GM18511 (cell line): ENCODE measurements at regions not wholly inside any gene's neighbourhood (a gene's known extent, or its start where the extent isn't known, plus 50 kb on each side); places are given as distances from the start of the nearest gene placed in this dataset.
"Not testable (repeated sequence)": the region's sequence is repeated elsewhere in the genome, so short reads cannot be mapped to it uniquely, and the experiment has no call there.

Experiments
- ATAC-seq: cut with Tn5 transposase; IDR thresholded peaks from one replicate; pipeline ENCODE4 v1.9.1; 2021; ENCODE audit warnings: mild to moderate bottlenecking, moderate library complexity; ENCODE audit not compliant: unreplicated experiment

- ATAC-seq = no peak
These were observed 79.8 kb downstream of the ZNF92 start for GRCh38 chr7:65453341-65454030.

- no peak for ATAC-seq
These were observed 80.8 kb downstream of the ZNF92 start for GRCh38 chr7:65454469-65454868.

GRCh38 chr7:65455050-65455449 lies 81.4 kb downstream of the ZNF92 start:
- ATAC-seq = not testable (repeated sequence)

- no peak for ATAC-seq
These were observed 84.0 kb downstream of the ZNF92 start for GRCh38 chr7:65457705-65458104.

GRCh38 chr7:65459438-65459837 lies 85.8 kb downstream of the ZNF92 start:
- no peak for ATAC-seq

- no peak for ATAC-seq
These were observed 88.6 kb downstream of the ZNF92 start for GRCh38 chr7:65462148-65462716.

GRCh38 chr7:65463184-65463583 lies 89.5 kb downstream of the ZNF92 start:
- ATAC-seq = no peak

GRCh38 chr7:65469919-65470558 lies 96.4 kb downstream of the ZNF92 start:
- not testable (repeated sequence) for ATAC-seq

- ATAC-seq = no peak
These were observed 97.9 kb downstream of the ZNF92 start for GRCh38 chr7:65471587-65471986.

GRCh38 chr7:65475040-65475726 lies 101.5 kb downstream of the ZNF92 start:
- ATAC-seq = peak; percentile 37

- peak; percentile 95 for ATAC-seq
These were observed 102.2 kb downstream of the ZNF92 start for GRCh38 chr7:65475734-65476319.

GRCh38 chr7:65477326-65477725 lies 103.7 kb downstream of the ZNF92 start:
- ATAC-seq = no peak

GRCh38 chr7:65489260-65489767 lies 115.7 kb downstream of the ZNF92 start:
- ATAC-seq = no peak

- ATAC-seq = not testable (repeated sequence)
These were observed 123.0 kb downstream of the ZNF92 start for GRCh38 chr7:65496697-65497096.

GRCh38 chr7:65503434-65504152 lies 129.9 kb downstream of the ZNF92 start:
- ATAC-seq = no peak

GRCh38 chr7:65504504-65505319 lies 131.1 kb downstream of the ZNF92 start:
- not testable (repeated sequence) for ATAC-seq

- not testable (repeated sequence) for ATAC-seq
These were observed 131.6 kb downstream of the ZNF92 start for GRCh38 chr7:65505320-65505633.

GRCh38 chr7:65508581-65509367 lies 135.1 kb downstream of the ZNF92 start:
- ATAC-seq = not testable (repeated sequence)
